ENCODE measurements at regions not wholly inside any gene's neighbourhood (a gene's known extent, or its start where the extent isn't known, plus 50 kb on each side); places are given as distances from the start of the nearest gene placed in this dataset.

GRCh38 chr1:165147799-165148198 lies 208.7 kb downstream of the LMX1A start:
- Mint-ChIP-seq H3K9me3 (no peaks in the 10 kb centered on the region), H3K4me1 (no peaks in the 10 kb centered on the region), H3K27ac (no peak overlapping the region), H3K4me3 (no peak overlapping the region), H3K27me3 (peaks cover 3% of the 10 kb centered on the region), H3K36me3 (ENCODE audit: low read depth) (no peaks in the 10 kb centered on the region)
- no peak for DNase-seq
- CTCF ChIA-PET, result interaction anchor here (1.0 kb wide), 1 partner anchor 19 kb away, joined by 3 read pairs; no protein-coding TSS in a partner anchor
- POLR2A ChIA-PET, result no interaction called here

- Mint-ChIP-seq H3K9me3 (no peaks in the 10 kb centered on the region), H3K27me3 (peaks cover 3% of the 10 kb centered on the region), H3K36me3 (ENCODE audit: low read depth) (no peaks in the 10 kb centered on the region), H3K27ac (no peak overlapping the region), H3K4me3 (no peak overlapping the region), H3K4me1 (no peaks in the 10 kb centered on the region)
- DNase-seq, result peak; percentile 42
- POLR2A ChIA-PET, result no interaction called here
- CTCF ChIA-PET, result interaction anchor here (0.7 to 2.0 kb wide), 5 partner anchors 9 to 1285 kb away, joined by 3 to 8 read pairs (median 3); no protein-coding TSS in a partner anchor
These were observed 211.6 kb downstream of the LMX1A start for GRCh38 chr1:165144757-165145397.

- ChIA-PET POLR2A (no interaction called here), CTCF (interaction anchor here (2.0 kb wide), 1 partner anchor 14 kb away, joined by 10 read pairs; no protein-coding TSS in a partner anchor)
- no peak overlapping the region for H3K4me3 Mint-ChIP-seq
- no peaks in the 10 kb centered on the region for H3K9me3 Mint-ChIP-seq
- DNase-seq, result peak; percentile 46
- peaks cover 7% of the 10 kb centered on the region for H3K27me3 Mint-ChIP-seq
- no peaks in the 10 kb centered on the region for H3K36me3 Mint-ChIP-seq (ENCODE audit: low read depth)
- no peak overlapping the region for H3K27ac Mint-ChIP-seq
- no peaks in the 10 kb centered on the region for H3K4me1 Mint-ChIP-seq
These were observed 213.0 kb downstream of the LMX1A start for GRCh38 chr1:165143437-165144065.

GRCh38 chr1:165138960-165139359 lies 217.6 kb downstream of the LMX1A start:
- Mint-ChIP-seq H3K36me3 (ENCODE audit: low read depth) (no peaks in the 10 kb centered on the region), H3K27me3 (peaks cover 5% of the 10 kb centered on the region), H3K9me3 (no peaks in the 10 kb centered on the region), H3K27ac (no peak overlapping the region), H3K4me3 (no peak overlapping the region), H3K4me1 (no peaks in the 10 kb centered on the region)
- DNase-seq, result no peak
- CTCF ChIA-PET, result no interaction called here
- POLR2A ChIA-PET, result no interaction called here

- peaks cover 8% of the 10 kb centered on the region for H3K27me3 Mint-ChIP-seq
- DNase-seq, result no peak
- CTCF ChIA-PET, result interaction anchor here (1.0 to 1.2 kb wide), 2 partner anchors 8 to 11 kb away, joined by 3 read pairs; no protein-coding TSS in a partner anchor
- H3K36me3 Mint-ChIP-seq (ENCODE audit: low read depth), result no peaks in the 10 kb centered on the region
- no peaks in the 10 kb centered on the region for H3K9me3 Mint-ChIP-seq
- no peak overlapping the region for H3K27ac Mint-ChIP-seq
- POLR2A ChIA-PET, result no interaction called here
- H3K4me3 Mint-ChIP-seq, result no peak overlapping the region
- H3K4me1 Mint-ChIP-seq, result no peaks in the 10 kb centered on the region
These were observed 218.8 kb downstream of the LMX1A start for GRCh38 chr1:165137551-165138316.

GRCh38 chr1:165134431-165134830 lies 222.1 kb downstream of the LMX1A start:
- Mint-ChIP-seq H3K4me1 (no peaks in the 10 kb centered on the region), H3K36me3 (ENCODE audit: low read depth) (no peaks in the 10 kb centered on the region), H3K9me3 (no peaks in the 10 kb centered on the region), H3K27ac (no peak overlapping the region), H3K27me3 (peaks cover 4% of the 10 kb centered on the region), H3K4me3 (no peak overlapping the region)
- ChIA-PET CTCF (no interaction called here), POLR2A (no interaction called here)
- DNase-seq, result no peak

GRCh38 chr1:165129568-165130164 lies 226.8 kb downstream of the LMX1A start:
- Mint-ChIP-seq H3K9me3 (no peaks in the 10 kb centered on the region), H3K27ac (no peak overlapping the region), H3K27me3 (peaks cover 4% of the 10 kb centered on the region), H3K36me3 (ENCODE audit: low read depth) (no peaks in the 10 kb centered on the region), H3K4me3 (no peak overlapping the region), H3K4me1 (no peaks in the 10 kb centered on the region)
- ChIA-PET CTCF (interaction anchor here (0.9 to 1.7 kb wide), 10 partner anchors 8 to 239 kb away, joined by 3 to 10 read pairs (median 4); no protein-coding TSS in a partner anchor), POLR2A (no interaction called here)
- DNase-seq, result peak; percentile 56

- Mint-ChIP-seq H3K4me1 (no peaks in the 10 kb centered on the region), H3K36me3 (ENCODE audit: low read depth) (no peaks in the 10 kb centered on the region), H3K27ac (no peak overlapping the region), H3K9me3 (no peaks in the 10 kb centered on the region), H3K4me3 (no peak overlapping the region), H3K27me3 (peaks cover 3% of the 10 kb centered on the region)
- ChIA-PET CTCF (no interaction called here), POLR2A (no interaction called here)
- no peak for DNase-seq
These were observed 231.7 kb downstream of the LMX1A start for GRCh38 chr1:165124772-165125171.

- no peaks in the 10 kb centered on the region for H3K9me3 Mint-ChIP-seq
- no peak overlapping the region for H3K27ac Mint-ChIP-seq
- POLR2A ChIA-PET, result no interaction called here
- H3K4me1 Mint-ChIP-seq, result no peaks in the 10 kb centered on the region
- peaks cover 40% of the 10 kb centered on the region for H3K27me3 Mint-ChIP-seq
- H3K36me3 Mint-ChIP-seq (ENCODE audit: low read depth), result no peaks in the 10 kb centered on the region
- no peak for DNase-seq
- CTCF ChIA-PET, result interaction anchor here (1.3 to 1.4 kb wide), 2 partner anchors 10 to 26 kb away, joined by 3 to 4 read pairs; no protein-coding TSS in a partner anchor
- H3K4me3 Mint-ChIP-seq, result no peak overlapping the region
These were observed 237.4 kb downstream of the LMX1A start for GRCh38 chr1:165119086-165119485.

GRCh38 chr1:165117482-165117881 lies 239.0 kb downstream of the LMX1A start:
- DNase-seq, result no peak
- Mint-ChIP-seq H3K4me3 (no peak overlapping the region), H3K27ac (no peak overlapping the region), H3K4me1 (no peaks in the 10 kb centered on the region), H3K36me3 (ENCODE audit: low read depth) (no peaks in the 10 kb centered on the region), H3K9me3 (no peaks in the 10 kb centered on the region), H3K27me3 (peaks cover 37% of the 10 kb centered on the region)
- ChIA-PET POLR2A (no interaction called here), CTCF (no interaction called here)

GRCh38 chr1:165116732-165117131 lies 239.8 kb downstream of the LMX1A start:
- Mint-ChIP-seq H3K27ac (no peak overlapping the region), H3K36me3 (ENCODE audit: low read depth) (no peaks in the 10 kb centered on the region), H3K4me3 (no peak overlapping the region), H3K27me3 (peaks cover 37% of the 10 kb centered on the region), H3K4me1 (no peaks in the 10 kb centered on the region), H3K9me3 (no peaks in the 10 kb centered on the region)
- no peak for DNase-seq
- CTCF ChIA-PET, result no interaction called here
- POLR2A ChIA-PET, result no interaction called here

GRCh38 chr1:165116171-165116570 lies 240.3 kb downstream of the LMX1A start:
- no peak for DNase-seq
- Mint-ChIP-seq H3K4me3 (no peak overlapping the region), H3K27ac (no peak overlapping the region), H3K36me3 (ENCODE audit: low read depth) (no peaks in the 10 kb centered on the region), H3K9me3 (no peaks in the 10 kb centered on the region), H3K4me1 (no peaks in the 10 kb centered on the region), H3K27me3 (peaks cover 37% of the 10 kb centered on the region)
- ChIA-PET POLR2A (no interaction called here), CTCF (no interaction called here)

GRCh38 chr1:165114889-165115285 lies 241.6 kb downstream of the LMX1A start:
- CTCF ChIA-PET, result interaction anchor here (0.7 to 1.7 kb wide), 4 partner anchors 9 to 61 kb away, joined by 3 to 5 read pairs (median 3); no protein-coding TSS in a partner anchor

More at GRCh38 chr1:165114889-165115285, 241.6 kb downstream of the LMX1A start:
- H3K9me3 Mint-ChIP-seq, result no peaks in the 10 kb centered on the region
- H3K4me1 Mint-ChIP-seq, result no peaks in the 10 kb centered on the region
- no peaks in the 10 kb centered on the region for H3K36me3 Mint-ChIP-seq (ENCODE audit: low read depth)
- DNase-seq, result no peak
- H3K27me3 Mint-ChIP-seq, result peaks cover 37% of the 10 kb centered on the region
- no peak overlapping the region for H3K4me3 Mint-ChIP-seq
- POLR2A ChIA-PET, result no interaction called here
- no peak overlapping the region for H3K27ac Mint-ChIP-seq
